Lung microvascular endothelial cell (primary cell): ENCODE measurements at regions not wholly inside any gene's neighbourhood (a gene's known extent, or its start where the extent isn't known, plus 50 kb on each side); places are given as distances from the start of the nearest gene placed in this dataset.

Source experiments
- DNase-seq, 2 donors: peaks; one replicate each; pipeline versions ENCODE4 v3.0.0 to v3.0.0-alpha.2; 2010; ENCODE audit warnings: low read depth in 2 of 2

DNA sequence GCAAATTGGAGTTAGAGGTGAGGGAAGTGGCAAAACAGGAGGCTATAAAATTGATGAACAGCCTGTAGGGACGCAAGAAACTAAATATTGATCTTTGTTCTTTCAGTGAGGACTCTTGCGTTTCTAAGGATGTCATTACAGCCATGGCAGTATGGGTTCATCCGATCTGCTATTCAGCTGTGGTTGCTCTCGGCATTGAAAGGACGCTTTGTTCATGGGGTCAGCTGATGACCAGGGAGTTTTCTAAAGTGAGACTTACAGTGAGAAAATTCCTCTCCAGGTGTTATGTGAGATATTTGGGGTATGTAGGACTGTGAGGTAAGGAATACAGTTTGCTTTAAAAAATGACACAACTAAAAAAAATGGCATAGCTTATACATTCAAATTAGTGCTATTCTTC, 52.7 kb upstream of the PELI1 start:
- no peak for DNase-seq

DNA sequence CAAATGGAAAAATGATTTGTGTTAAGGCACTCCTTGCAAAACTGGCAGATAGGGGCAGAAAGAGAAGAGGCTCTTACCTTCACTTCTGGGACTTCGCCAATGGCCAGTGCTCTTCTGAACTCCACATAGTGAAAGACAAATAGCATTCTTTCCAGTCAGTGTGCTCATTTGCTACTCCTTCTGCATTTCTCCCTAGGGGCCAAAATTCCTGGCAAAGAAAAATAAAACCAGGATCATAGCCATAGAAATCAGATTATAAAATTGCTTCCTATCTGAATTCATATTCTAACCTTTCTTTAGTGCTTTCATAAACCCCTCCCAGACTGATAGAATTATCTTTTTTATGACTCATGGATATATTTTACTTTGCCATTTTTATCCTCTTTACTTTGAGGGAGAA, 56.9 kb upstream of the PELI1 start:
- DNase-seq = peak in 1 of 2 donors; percentile 49

DNA sequence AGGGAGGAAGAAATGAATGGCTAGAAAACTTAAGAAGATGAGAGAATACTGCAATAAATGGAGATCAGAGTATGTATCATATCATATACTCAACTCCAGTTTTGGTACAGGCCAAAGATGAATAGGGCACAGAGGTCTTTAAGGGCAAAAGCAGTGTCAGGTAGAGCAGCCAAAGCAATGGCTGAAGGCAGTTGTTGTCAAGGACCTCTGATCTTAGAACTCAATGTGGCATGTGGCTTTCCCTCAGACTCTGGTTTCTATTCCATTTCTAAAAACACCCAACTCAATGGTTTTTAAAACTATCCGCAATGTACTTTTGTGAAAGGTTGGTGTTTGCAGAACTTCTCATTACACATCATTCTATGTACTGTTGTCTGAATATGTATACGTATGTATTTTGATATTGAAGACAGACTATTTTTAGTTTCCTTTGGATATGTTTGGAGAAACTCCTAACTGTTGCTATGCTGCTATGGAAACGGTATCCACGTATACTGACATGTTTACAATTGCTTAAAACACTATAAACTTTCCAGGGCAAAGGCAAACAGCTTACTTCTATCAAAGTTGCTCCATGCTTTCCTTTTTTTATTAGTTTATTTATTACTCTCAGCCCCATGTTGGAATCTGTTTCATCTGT, 58.1 kb upstream of the PELI1 start:
- DNase-seq = peak; percentile 51 to 56

DNA sequence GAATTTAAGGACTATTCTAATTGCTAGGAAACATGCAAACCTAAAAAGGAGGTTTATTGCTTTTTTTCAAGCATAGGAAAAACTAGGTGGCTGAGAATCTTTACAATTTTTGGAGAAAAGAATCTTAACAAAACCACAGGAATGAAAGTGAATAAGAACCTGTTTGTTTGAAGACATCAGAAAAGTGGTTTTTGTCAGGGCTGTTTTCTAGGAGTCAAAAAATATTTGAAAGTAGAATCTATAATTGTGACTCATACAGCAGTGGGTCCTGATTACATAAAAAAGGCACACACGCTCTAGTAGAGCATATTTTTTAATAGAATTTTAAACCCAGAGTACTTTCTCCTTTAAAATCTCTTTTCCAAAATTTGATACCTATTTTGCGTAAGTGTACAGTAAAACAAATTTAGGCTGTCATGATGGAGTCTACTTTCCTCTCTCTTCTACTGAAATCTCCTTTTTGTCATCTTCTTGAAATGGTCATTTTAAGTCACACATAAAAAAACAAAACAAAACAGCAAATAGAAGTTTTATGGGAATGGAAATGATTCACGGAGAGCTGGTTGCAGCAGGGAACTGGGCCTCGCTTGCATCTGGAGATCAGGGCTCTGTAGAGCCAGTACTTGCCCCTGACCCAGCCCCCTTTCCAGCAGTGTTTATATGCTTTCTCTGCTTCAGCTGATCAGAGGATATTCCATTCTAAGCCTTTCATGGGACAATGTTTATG, 59.1 kb upstream of the PELI1 start:
- peak in 1 of 2 donors; percentile 1 for DNase-seq

DNA sequence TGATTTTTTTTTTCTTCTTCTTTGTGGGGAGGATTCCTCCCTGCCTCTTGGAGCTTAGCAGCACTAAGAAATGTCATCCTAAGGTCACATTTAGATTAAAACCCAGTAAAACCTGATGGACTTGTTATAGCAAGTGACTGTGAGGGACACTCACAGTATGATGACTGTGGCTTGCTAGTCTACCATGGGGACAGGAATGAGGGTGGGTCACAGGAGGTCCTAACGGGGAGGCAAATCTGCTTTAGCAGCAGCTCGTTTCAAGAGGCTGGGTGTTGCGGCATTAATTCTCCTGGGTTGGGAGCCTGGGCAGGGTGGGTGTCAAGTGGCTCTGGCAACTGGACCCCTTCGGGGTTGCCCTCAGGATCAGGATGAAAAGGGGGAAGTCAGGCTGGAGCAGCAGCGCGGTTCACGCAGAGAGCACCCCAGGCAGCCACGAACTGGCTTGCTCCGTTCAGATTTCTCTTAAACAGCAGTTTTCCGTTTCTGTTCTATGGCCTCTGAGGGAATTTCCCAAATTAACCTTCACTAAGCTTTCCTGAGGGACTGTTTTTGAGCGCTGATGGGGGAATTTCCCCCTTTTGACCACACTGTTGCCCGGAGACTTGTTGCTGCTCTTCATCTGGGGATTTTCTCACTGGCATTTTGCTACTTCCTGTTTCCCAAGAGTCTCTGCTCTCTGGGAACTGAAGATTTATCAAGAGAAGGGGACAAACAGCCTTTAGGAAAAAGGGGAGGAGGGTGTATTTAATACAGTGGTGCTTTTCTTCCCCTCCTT, 59.8 kb upstream of the PELI1 start:
- DNase-seq = peak; percentile 46 to 89

DNA sequence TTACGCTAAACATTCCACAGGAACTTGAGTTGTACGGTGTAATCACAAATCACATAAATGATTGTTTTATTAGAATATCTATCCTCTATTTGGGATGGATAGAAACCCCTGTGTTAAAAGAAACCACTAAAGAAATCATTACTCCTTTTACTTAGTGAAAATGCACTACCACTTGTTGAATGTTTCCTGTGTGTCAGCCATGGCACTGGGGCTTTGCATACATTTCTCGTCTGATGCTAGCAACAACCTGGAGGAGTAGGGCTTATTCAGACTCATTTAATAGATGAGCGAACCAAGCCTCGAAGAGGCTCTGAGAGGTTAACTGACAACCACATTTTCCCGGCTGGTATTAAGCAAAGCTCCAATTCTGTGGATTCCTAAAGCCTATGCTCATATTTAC, 60.5 kb upstream of the PELI1 start:
- no peak for DNase-seq

DNA sequence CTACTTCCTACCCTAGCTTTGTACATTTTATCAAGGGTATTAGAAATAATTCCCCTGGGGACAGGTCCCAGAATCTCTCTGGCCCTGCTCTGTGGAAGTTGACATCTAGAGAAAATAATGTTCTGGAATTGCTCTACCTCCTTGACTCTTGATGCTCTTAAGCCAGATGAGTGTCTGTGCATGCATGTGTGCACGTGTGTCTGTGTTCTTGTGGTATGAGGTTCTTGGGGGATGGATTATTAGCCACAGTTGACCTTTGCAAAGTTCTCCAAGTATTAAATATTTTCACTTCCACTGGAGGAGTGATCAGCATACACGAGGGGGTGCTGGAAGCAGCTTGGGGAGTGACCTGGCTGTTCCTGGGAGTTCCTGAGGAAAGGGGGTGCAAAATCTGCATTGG, 61.2 kb upstream of the PELI1 start:
- DNase-seq = no peak

DNA sequence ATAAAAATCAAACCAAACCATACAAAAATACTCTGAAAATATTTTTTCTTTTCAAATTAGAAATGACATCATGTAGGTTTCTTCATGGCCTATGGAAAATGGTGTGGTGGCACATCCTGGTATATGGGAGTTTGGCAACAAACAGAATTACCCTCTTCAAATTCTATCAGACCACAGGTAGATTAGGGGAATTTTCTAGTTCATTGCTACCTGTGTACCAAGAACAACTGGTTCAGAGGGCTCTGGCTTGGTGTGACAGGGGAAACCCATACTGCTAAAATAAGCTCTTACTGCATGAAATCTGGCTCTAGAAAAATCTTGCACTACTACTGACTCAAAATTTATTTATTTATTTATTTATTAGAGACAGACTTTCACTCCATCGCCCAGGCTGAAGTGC, 63.4 kb upstream of the PELI1 start:
- DNase-seq = no peak

DNA sequence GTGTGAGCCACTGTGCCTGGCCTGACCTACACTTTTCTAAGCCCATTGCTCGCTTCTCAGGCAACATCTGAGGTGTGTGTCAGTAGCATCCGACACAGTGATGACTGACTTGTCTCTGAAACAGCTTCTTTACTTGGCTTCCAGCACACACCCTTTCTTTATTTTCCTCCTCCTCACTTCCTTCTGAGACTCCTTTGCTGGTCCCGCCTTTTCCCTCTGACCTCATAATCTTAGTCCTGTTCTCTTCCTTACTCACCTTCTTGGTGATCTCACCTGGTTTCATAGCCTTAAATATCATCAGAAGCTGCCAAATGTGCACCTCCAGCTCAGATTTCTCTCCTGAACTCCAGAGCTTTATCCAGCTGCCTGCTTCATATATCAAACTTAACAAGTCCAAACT, 66.6 kb upstream of the PELI1 start:
- no peak for DNase-seq

DNA sequence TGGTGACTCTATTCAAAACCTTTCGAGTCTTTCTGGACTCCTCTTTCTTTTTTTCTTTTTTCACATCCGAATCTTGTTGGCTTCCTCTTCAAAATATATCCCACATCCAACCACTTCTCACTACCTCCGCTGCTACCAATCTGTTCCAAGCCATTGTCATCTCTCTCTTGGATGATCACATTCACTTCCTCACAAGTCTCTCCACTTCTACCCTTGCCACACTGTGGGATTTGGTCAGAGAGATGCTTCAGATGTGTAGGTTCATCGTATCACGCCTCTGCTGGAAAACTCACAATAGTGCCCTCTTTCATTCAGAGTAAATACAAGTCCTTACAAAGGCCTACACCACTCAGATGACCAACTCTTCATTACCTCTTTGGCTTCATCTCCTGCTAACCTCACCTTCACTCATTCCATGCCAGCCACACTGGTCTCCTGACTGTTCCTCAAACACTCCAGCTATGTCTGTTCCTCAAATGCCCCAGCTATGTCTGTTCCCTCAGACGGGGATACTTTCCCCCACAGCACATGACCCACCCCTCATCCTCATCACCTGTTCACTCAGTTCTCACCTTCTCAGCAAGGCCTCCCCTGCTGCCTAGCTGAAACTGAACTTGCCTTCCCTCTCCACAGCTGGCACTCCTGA, 67.2 kb upstream of the PELI1 start:
- no peak for DNase-seq

DNA sequence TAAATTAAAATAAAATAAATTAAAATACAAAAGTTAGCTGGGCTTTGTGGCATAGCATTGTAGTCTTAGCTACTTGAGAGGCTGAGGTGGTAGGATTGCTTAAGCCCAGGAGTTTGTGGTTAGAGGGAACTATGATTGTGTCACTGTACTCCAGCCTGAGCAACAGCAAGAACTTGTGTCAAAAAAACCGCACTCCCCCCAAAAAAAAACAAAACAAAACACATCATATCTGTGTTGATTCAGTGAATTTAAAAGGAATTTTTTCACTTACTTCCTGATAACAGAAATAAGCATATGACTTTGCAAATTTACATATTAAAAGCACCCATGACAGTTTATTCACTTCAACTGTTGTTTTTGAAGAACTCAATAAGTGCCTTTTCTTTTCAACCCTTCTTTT, 68.1 kb upstream of the PELI1 start:
- peak in 1 of 2 donors; percentile 28 for DNase-seq

DNA sequence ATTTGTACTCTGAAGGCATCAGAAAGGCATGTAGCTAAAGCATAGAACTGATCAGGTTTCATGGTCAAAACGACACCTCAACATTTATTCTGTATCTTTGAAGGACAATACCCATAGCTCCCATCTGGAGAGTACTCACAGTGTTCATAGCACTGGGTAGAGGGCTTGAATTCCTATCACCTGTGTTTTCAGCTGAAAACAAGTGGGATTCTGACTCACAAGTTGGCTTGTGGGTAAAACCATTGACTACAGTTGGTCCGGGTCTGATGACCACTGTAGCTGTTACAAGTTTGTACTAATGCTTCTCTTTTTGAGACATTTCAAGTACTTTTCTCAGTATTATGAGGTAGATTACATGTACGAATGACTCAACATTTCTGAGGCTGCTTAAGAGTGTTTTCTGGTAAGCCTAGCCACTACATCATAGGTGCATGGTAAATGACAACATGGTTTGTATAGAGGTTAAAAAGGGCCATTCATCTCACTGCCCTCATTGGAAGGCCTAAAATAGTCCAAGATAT, 68.6 kb upstream of the PELI1 start:
- DNase-seq = peak in 1 of 2 donors; percentile 19

DNA sequence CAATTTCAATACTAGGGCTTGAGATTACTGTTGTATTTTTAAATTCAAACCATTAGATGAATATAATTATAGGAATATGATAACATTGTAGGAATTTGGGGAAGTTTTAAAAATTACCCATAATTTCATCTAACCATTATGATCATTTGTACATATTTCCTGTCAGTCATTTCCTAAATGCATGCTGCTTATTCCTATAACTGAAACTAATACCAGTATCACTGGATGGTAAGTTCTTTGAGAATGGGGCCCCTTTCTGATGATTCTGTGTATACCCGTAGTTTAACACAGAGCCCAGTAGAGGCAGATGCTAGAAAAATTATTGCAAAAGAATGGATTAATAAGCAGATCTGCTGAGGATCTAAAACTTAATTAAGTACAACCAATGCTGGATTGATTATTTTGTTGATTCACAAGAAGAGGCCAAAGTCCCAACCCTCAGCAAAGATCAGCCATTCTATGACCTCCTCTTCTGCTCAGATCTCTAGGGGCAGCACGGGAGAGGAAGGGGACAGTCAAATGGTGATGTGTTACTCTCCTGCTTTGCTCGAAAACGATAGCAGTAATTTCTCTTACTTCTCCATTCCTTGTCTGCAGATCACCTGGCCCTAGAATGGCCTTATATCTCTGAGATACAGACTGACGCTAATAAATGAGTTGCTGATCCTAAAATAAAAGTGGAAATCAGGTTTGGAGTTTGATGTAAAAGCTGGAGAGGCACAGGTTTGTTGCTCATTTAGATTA, 69.5 kb upstream of the PELI1 start:
- DNase-seq = no peak

DNA sequence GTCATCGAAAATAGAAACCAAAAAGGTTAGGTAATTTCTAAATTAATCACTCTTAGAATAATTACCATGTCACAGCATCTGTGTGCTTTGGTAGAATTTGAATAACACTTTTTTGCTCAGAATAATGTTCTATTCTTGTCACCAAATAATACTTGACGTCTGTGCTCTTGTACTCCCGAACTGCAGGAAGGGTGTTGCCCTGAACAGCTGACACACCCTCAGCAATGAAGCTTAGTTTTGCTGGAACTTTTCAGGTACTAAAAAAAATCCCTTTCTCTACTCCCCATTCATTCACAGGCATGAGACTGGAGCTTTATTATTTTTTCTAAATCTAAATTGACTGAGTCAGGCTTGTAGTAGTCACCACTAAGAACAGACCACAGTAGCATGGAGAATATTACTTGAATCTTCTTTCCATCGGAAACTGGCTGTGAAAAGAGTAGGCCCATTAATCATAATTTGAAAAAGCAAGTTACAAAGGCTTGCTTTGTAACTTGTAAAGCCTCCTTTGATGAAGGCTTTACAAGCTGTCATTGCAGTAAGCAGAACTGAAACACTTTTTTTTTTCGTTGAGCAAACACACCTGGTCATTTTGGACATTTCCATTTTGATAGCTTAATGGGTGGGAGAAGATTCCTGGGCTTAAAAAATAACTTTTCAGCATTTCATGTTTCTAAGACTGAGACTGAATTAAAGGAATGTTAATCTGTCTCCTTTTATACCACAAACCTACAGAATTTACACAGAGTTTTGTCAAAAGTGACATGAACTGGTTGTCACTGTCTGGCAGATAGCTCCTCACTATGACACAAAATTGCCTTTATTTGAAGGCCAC, 70.3 kb upstream of the PELI1 start:
- DNase-seq = peak in 1 of 2 donors; percentile 12

DNA sequence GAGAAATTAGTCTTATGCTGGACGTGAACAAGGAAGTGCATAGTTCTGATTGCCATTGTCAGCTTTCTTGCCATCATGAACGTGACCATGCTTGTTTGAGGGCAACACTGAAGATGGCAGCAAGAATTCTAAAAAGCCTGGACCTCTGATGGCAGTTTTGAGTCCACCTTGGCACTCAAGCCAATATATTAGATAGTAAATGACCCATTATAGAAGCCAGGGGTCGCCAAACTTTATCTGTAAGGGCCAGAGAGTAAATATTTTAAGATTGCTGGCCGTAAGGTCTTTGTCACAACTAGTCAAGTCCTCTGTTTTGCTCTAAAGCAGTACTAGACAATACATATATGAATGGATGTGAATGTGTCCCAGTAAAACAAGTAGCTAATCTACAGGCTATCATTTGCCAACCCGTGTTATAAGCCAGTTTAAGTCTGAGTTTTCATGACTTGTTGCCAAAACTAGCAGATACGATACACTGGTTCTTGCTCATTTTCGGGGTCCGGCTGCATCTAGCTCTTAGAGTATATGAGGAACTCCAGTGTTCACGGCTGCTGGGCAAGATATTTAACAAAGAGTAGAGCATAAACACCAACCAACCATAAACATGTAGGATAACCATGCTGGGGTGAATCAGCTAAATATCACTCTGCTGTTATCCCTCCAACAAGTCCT, 73.1 kb upstream of the PELI1 start:
- no peak for DNase-seq

DNA sequence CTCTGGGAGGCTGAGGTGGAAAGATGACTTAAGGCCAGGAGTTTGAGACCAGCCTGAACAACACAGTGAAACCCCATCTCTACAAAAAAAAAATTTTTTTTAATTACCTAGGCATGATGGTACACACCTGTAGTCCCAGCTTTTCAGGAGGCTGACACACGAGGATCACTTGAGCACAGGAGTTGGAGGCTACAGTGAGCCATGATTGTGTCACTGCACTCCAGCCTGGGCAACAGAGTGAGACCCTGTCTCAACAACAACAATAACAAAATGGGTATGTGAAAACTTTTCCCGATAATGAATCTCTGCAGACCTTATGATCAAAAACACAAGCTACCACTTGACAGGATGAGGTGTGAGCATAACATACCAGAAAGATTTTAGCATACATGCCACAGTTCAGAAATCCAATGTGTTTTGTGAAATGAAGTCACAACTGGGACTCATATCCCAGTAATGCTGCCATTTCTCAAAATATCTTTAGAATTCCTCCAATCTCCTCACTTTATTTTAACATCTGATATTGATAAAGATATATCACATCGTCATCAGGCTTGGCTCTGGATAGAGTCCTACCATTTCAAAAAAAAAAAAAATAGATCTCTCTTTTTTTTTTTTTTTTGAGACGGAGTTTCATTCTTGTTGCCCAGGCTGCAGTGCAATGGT, 74.0 kb upstream of the PELI1 start:
- no peak for DNase-seq

DNA sequence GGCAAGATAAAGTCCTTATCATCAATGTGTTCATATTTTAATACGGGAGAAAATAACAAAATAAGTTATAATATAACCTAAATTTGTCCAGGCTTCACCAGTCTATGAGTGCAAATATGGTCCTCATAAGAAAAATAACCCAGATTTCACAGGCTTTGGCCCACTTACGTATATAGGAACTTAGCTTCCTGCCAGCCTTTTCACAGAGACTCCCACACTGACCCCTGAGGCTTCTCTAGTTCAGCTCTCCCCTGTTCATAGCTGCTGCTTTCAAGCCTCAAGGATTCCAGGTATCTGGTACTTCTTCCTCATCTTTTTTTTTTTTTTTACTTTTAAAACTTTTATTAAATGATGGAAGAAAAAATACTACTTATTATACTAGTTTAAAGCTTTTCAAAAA, 74.9 kb upstream of the PELI1 start:
- no peak for DNase-seq

DNA sequence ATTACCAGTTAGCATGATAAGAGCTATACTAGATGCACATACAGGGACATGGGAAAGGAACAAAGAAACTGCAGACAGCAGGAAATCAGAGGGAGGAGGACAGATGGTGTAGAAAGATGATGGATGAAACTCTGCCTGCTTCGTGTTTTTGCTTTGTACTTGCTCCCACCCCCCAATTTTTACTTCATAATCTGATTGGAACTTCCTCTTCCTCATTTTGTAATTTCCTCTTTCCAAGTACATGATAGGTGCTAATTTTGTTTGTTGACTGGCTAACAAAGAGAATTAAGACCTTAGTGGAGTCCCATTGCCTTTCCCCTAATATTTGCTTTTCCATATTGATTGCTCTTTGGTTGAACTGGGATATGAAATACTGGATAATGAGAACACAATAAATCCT, 76.0 kb upstream of the PELI1 start:
- no peak for DNase-seq
